Vagina (tissue), 2 donors: ENCODE measurements at regions not wholly inside any gene's neighbourhood (a gene's known extent, or its start where the extent isn't known, plus 50 kb on each side); places are given as distances from the start of the nearest gene placed in this dataset.

Source experiments
- DNase-seq, 2 donors: peaks; one replicate each; pipeline ENCODE4 v3.0.0-alpha.2; 2017; ENCODE audit errors: extremely low spot score in 2 of 2
- H3K27ac ChIP-seq: fragments of 200-600 bp; sonication (generic); one replicate; pipeline ENCODE4 v1.5.1; 2019
- H3K27me3 ChIP-seq: fragments of 200-600 bp; sonication (generic); one replicate; pipeline ENCODE4 v1.5.1; 2019
- H3K36me3 ChIP-seq, 2 donors: fragments of 200-600 bp; sonication (generic); one replicate each; pipeline ENCODE4 v1.5.1; 2017 to 2019
- H3K4me1 ChIP-seq: fragments of 200-600 bp; sonication (generic); one replicate; pipeline ENCODE4 v1.5.1; 2019
- H3K4me3 ChIP-seq, 2 donors: fragments of 200-600 bp; sonication (generic); 1 replicate in 1 of 2; 2 replicates in 1 of 2; pipeline ENCODE4 v1.5.1; 2016 to 2019
- H3K9me3 ChIP-seq: fragments of 200-600 bp; sonication (generic); one replicate; pipeline ENCODE4 v1.5.1; 2019
- CTCF ChIP-seq, 3 experiments: fragments of 450-650 bp in 2 of 3; fragments of 200-600 bp in 1 of 3; sonication (generic) in 1 of 3; IDR thresholded peaks; one replicate each; pipeline ENCODE4 v1.5.1; 2017 to 2019; ENCODE audit warnings: antibody characterized with exemption in 3 of 3, mild to moderate bottlenecking in 2 of 3, moderate library complexity in 2 of 3
- POLR2A ChIP-seq, 2 donors: fragments of 450-650 bp; IDR thresholded peaks; one replicate each; pipeline ENCODE4 v1.6.1; 2017; ENCODE audit warnings: antibody characterized with exemption in 2 of 2, mild to moderate bottlenecking in 2 of 2, moderate library complexity in 2 of 2
- POLR2AphosphoS5 ChIP-seq, 2 donors: sonication (generic); formaldehyde crosslinking; IDR thresholded peaks; one replicate each; pipeline ENCODE4 v1.9.0; 2017; ENCODE audit warnings: antibody characterized with exemption in 2 of 2, mild to moderate bottlenecking in 2 of 2, low read depth in 1 of 2; ENCODE audit not compliant: insufficient read depth in 1 of 2
- intact Hi-C: fragments of 100-400 bp; cut with DNase I; formaldehyde crosslinking; loops from one replicate; pipeline ENCODE4 v1.15.1; 2023

- intact Hi-C loops: no loop called here
- Histone ChIP-seq H3K4me3 (no peak overlapping the region), H3K9me3 (no peaks in the 10 kb centered on the region), H3K27ac (no peak overlapping the region), H3K27me3 (no peaks in the 10 kb centered on the region), H3K4me1 (no peaks in the 10 kb centered on the region), H3K36me3 (no peaks in the 10 kb centered on the region)
- no peak for TF ChIP-seq POLR2AphosphoS5 (IDR thresholded peaks at IDR 0.05; ENCODE audit: insufficient read depth in 1 of 2, low read depth in 1 of 2)
- TF ChIP-seq CTCF (IDR thresholded peaks at IDR 0.05): no peak
- TF ChIP-seq POLR2A (IDR thresholded peaks at IDR 0.05): no peak
- no peak for DNase-seq
Observed at GRCh38 chr4:18930487-18930886, 908.9 kb upstream of the LCORL start.

GRCh38 chr4:18923496-18924161, 902.1 kb upstream of the LCORL start:
- Histone ChIP-seq H3K9me3 (no peaks in the 10 kb centered on the region), H3K27ac (no peak overlapping the region), H3K4me3 (no peak overlapping the region), H3K36me3 (no peaks in the 10 kb centered on the region), H3K4me1 (no peaks in the 10 kb centered on the region), H3K27me3 (no peaks in the 10 kb centered on the region)
- intact Hi-C loops: no loop called here
- no peak for DNase-seq
- TF ChIP-seq POLR2A (IDR thresholded peaks at IDR 0.05): no peak
- TF ChIP-seq POLR2AphosphoS5 (IDR thresholded peaks at IDR 0.05; ENCODE audit: insufficient read depth in 1 of 2, low read depth in 1 of 2): no peak
- no peak for TF ChIP-seq CTCF (IDR thresholded peaks at IDR 0.05)

GRCh38 chr4:18917689-18918088, 896.1 kb upstream of the LCORL start:
- no peaks in the 10 kb centered on the region for H3K9me3 ChIP-seq
- no peak overlapping the region for H3K4me3 ChIP-seq
- H3K4me1 ChIP-seq: no peaks in the 10 kb centered on the region
- H3K27me3 ChIP-seq: no peaks in the 10 kb centered on the region
- no peak for DNase-seq
- intact Hi-C loops: no loop called here
- TF ChIP-seq CTCF (IDR thresholded peaks at IDR 0.05) (no peak), POLR2AphosphoS5 (IDR thresholded peaks at IDR 0.05; ENCODE audit: insufficient read depth in 1 of 2, low read depth in 1 of 2) (no peak), POLR2A (IDR thresholded peaks at IDR 0.05) (no peak)
- no peak overlapping the region for H3K27ac ChIP-seq
- no peaks in the 10 kb centered on the region for H3K36me3 ChIP-seq

GRCh38 chr4:18914182-18914581, 892.6 kb upstream of the LCORL start:
- no peak overlapping the region for H3K4me3 ChIP-seq
- no peaks in the 10 kb centered on the region for H3K4me1 ChIP-seq
- no peaks in the 10 kb centered on the region for H3K27me3 ChIP-seq
- intact Hi-C loops: no loop called here
- no peak for DNase-seq
- no peaks in the 10 kb centered on the region for H3K36me3 ChIP-seq
- H3K9me3 ChIP-seq: no peaks in the 10 kb centered on the region
- TF ChIP-seq POLR2AphosphoS5 (IDR thresholded peaks at IDR 0.05; ENCODE audit: insufficient read depth in 1 of 2, low read depth in 1 of 2) (no peak), POLR2A (IDR thresholded peaks at IDR 0.05) (no peak), CTCF (IDR thresholded peaks at IDR 0.05) (no peak)
- no peak overlapping the region for H3K27ac ChIP-seq

GRCh38 chr4:18894928-18895327, 873.4 kb upstream of the LCORL start:
- intact Hi-C loops: loop anchor here (10.0 kb wide), 1 partner anchor 710 kb away; no protein-coding TSS in a partner anchor
- no peak for TF ChIP-seq POLR2A (IDR thresholded peaks at IDR 0.05)
- no peak for TF ChIP-seq POLR2AphosphoS5 (IDR thresholded peaks at IDR 0.05; ENCODE audit: insufficient read depth in 1 of 2, low read depth in 1 of 2)
- no peak for TF ChIP-seq CTCF (IDR thresholded peaks at IDR 0.05)

More at GRCh38 chr4:18894928-18895327, 873.4 kb upstream of the LCORL start:
- no peak for DNase-seq
- no peaks in the 10 kb centered on the region for H3K9me3 ChIP-seq
- no peaks in the 10 kb centered on the region for H3K4me1 ChIP-seq
- H3K27me3 ChIP-seq: no peaks in the 10 kb centered on the region
- H3K36me3 ChIP-seq: no peaks in the 10 kb centered on the region
- H3K4me3 ChIP-seq: no peak overlapping the region
- no peak overlapping the region for H3K27ac ChIP-seq
